Activated naive CD4-positive, alpha-beta T cell treated with anti-CD3 and anti-CD28 coated beads for 36 hours (primary cell): ENCODE measurements at regions not wholly inside any gene's neighbourhood (a gene's known extent, or its start where the extent isn't known, plus 50 kb on each side); places are given as distances from the start of the nearest gene placed in this dataset.
"Not testable (repeated sequence)": the region's sequence is repeated elsewhere in the genome, so short reads cannot be mapped to it uniquely, and the experiment has no call there.

Experiments
- CTCF ChIA-PET: fragments of 350-600 bp; sonication (Branson Sonifier 250); formaldehyde crosslinking; loops from one replicate; lab custom pipeline; 2021; ENCODE audit warnings: antibody characterized with exemption; lab: Charles Lee
- DNase-seq: peaks from one replicate; pipeline ENCODE4 v3.0.0-alpha.2; 2020
- H3K27ac Mint-ChIP-seq: one replicate; pipeline ENCODE4 v1.8.0; 2021; ENCODE audit warnings: mild to moderate bottlenecking, mixed read lengths
- H3K27me3 Mint-ChIP-seq: one replicate; pipeline ENCODE4 v1.8.0; 2021; ENCODE audit warnings: low read depth, mixed read lengths
- H3K36me3 Mint-ChIP-seq: one replicate; pipeline ENCODE4 v1.8.0; 2021; ENCODE audit warnings: low read depth, mixed read lengths
- H3K4me1 Mint-ChIP-seq: one replicate; pipeline ENCODE4 v1.8.0; 2021; ENCODE audit warnings: low read depth, mixed read lengths
- H3K4me3 Mint-ChIP-seq: one replicate; pipeline ENCODE4 v1.8.0; 2021; ENCODE audit warnings: mild to moderate bottlenecking, moderate library complexity, mixed read lengths
- H3K9me3 Mint-ChIP-seq: one replicate; pipeline ENCODE4 v1.8.0; 2021; ENCODE audit warnings: mixed read lengths
- intact Hi-C: fragments of 100-400 bp; cut with micrococcal nuclease; formaldehyde crosslinking; loops from one replicate; pipeline ENCODE4 v1.15.1; 2023

DNA sequence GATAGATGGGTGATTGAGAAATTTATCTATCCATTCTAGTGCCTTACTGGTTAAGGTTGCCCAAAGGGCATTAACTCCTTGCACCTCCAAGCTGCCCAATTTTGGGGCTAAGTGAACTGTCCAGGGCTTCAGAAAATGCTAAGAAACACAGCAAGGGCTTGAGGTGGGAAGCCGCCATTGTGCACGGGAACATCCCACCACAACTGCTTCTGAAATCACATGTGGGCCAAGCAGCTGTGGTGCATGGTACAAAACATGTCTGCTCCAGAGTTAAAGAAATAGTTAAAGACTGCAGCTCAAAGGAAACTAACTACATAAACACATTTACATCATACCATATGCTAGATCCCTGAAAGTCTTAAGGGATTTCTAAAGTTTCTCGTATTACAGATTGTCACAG, 144.3 kb upstream of the NDST3 start:
- Mint-ChIP-seq H3K4me1 (no peaks in the 10 kb centered on the region), H3K4me3 (no peak overlapping the region), H3K9me3 (no peaks in the 10 kb centered on the region), H3K27me3 (no peaks in the 10 kb centered on the region), H3K27ac (no peak overlapping the region), H3K36me3 (no peaks in the 10 kb centered on the region)
- no peak for DNase-seq
- intact Hi-C loops = no loop called here
- CTCF ChIA-PET = no interaction called here

- intact Hi-C loops = no loop called here
- Mint-ChIP-seq H3K4me1 (no peaks in the 10 kb centered on the region), H3K9me3 (no peaks in the 10 kb centered on the region), H3K4me3 (no peak overlapping the region), H3K27ac (no peak overlapping the region), H3K27me3 (no peaks in the 10 kb centered on the region), H3K36me3 (no peaks in the 10 kb centered on the region)
- CTCF ChIA-PET = no interaction called here
- DNase-seq = no peak
Observed at GRCh38 chr4:117893207-117893606, 141.1 kb upstream of the NDST3 start.

- H3K9me3 Mint-ChIP-seq = no peaks in the 10 kb centered on the region
- H3K27me3 Mint-ChIP-seq = no peaks in the 10 kb centered on the region
- no peak overlapping the region for H3K27ac Mint-ChIP-seq
- intact Hi-C loops = no loop called here
- H3K36me3 Mint-ChIP-seq = no peaks in the 10 kb centered on the region
- CTCF ChIA-PET = no interaction called here
- DNase-seq = no peak
- no peak overlapping the region for H3K4me3 Mint-ChIP-seq
- no peaks in the 10 kb centered on the region for H3K4me1 Mint-ChIP-seq
Observed at GRCh38 chr4:117898496-117898895, 135.8 kb upstream of the NDST3 start.

- Mint-ChIP-seq H3K9me3 (no peaks in the 10 kb centered on the region), H3K27me3 (no peaks in the 10 kb centered on the region), H3K36me3 (no peaks in the 10 kb centered on the region), H3K4me3 (no peak overlapping the region), H3K4me1 (no peaks in the 10 kb centered on the region), H3K27ac (no peak overlapping the region)
- no peak for DNase-seq
- intact Hi-C loops = no loop called here
- CTCF ChIA-PET = no interaction called here
Observed at GRCh38 chr4:117900832-117901231, 133.5 kb upstream of the NDST3 start.

GRCh38 chr4:117907646-117908045, 126.6 kb upstream of the NDST3 start:
- Mint-ChIP-seq H3K4me3 (no peak overlapping the region), H3K27me3 (no peaks in the 10 kb centered on the region), H3K4me1 (no peaks in the 10 kb centered on the region), H3K27ac (no peak overlapping the region), H3K9me3 (no peaks in the 10 kb centered on the region), H3K36me3 (no peaks in the 10 kb centered on the region)
- DNase-seq = no peak
- CTCF ChIA-PET = no interaction called here
- intact Hi-C loops = no loop called here

DNA sequence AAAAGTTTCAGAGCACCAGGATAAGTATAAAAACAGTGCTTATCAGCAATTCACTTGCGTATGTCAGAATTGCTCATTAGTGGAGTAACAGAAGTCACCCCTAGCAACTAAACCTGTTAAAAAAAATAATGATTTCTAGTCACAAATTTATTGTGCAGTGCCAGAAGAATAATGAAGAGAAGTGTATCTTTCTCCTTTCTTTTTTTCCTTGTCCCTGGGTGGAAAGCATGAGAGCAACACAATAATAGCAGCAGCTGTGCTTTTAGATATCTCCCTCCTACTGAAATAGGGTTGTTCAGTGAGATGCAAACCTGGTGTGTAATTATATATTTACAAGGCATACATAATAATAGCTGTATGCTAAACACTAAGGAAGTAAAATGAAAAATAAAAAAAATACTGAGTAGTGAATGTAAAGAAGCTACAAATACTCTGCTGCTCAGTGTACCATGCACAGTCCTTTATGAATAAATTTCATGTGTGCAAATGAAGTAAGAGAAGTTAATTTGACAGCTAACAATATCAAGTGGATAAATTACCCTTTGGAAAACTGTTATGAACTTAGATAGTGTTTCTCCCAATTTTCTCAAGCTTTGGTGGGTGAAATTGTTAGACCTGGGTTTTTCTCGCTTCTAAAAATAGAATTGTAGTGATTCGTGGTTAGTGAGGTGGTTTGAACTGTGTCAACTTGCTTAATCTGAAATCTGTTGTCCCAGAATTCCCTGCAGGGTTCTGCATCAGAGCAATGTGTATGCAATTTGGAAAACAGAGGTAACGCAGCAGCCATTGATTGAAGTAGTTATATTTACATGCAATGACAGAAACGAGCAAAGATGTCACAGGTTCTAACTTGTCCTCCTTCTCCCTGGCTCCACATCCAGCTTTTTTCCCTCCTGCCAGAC, 125.7 kb upstream of the NDST3 start:
- no peaks in the 10 kb centered on the region for H3K4me1 Mint-ChIP-seq
- CTCF ChIA-PET = no interaction called here
- intact Hi-C loops = no loop called here
- no peaks in the 10 kb centered on the region for H3K27me3 Mint-ChIP-seq
- no peaks in the 10 kb centered on the region for H3K36me3 Mint-ChIP-seq
- no peak for DNase-seq
- no peaks in the 10 kb centered on the region for H3K9me3 Mint-ChIP-seq
- H3K4me3 Mint-ChIP-seq = no peak overlapping the region
- no peak overlapping the region for H3K27ac Mint-ChIP-seq

GRCh38 chr4:117916728-117917127, 117.6 kb upstream of the NDST3 start:
- H3K27ac Mint-ChIP-seq = no peak overlapping the region
- CTCF ChIA-PET = no interaction called here
- no peak overlapping the region for H3K4me3 Mint-ChIP-seq
- no peaks in the 10 kb centered on the region for H3K36me3 Mint-ChIP-seq
- no peaks in the 10 kb centered on the region for H3K4me1 Mint-ChIP-seq
- no peaks in the 10 kb centered on the region for H3K9me3 Mint-ChIP-seq
- intact Hi-C loops = no loop called here
- DNase-seq = no peak
- H3K27me3 Mint-ChIP-seq = peaks cover under 1% of the 10 kb centered on the region

DNA sequence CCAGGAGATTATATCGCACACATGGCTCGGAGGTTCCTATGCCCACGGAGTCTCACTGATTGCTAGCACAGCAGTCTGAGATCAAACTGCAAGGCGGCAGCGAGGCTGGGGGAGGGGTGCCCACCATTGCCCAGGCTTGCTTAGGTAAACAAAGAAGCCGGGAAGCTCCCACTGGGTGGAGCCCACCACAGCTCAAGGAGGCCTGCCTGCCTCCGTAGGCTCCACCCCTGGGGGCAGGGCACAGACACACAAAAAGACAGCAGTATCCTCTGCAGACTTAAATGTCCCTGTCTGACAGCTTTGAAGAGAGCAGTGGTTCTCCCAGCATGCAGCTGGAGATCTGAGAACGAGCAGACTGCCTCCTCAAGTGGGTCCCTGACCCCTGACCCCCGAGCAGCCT, 112.0 kb upstream of the NDST3 start:
- H3K9me3 Mint-ChIP-seq = not testable (repeated sequence)

DNA sequence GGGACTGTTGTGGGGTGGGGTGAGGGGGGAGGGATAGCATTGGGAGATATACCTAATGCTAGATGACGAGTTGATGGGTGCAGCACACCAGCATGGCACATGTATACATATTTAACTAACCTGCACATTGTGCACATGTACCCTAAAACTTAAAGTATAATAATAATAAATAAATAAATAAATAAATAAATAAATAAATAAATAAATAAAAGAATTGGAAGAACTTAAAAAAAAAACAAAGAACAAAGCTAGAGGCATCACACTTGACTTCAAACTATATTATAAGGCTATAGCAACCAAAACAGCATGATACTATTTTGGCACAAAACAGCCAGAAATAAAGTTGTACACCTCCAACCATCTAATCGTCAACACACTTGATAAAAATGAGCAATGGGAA, 106.5 kb upstream of the NDST3 start:
- H3K36me3 Mint-ChIP-seq, H3K27ac Mint-ChIP-seq, DNase-seq, H3K27me3 Mint-ChIP-seq, CTCF ChIA-PET, intact Hi-C loops, H3K4me3 Mint-ChIP-seq, H3K4me1 Mint-ChIP-seq, H3K9me3 Mint-ChIP-seq: not testable (repeated sequence)

More for the DNA sequence above, 112.0 kb upstream of the NDST3 start:
- H3K27ac Mint-ChIP-seq, H3K4me3 Mint-ChIP-seq, H3K36me3 Mint-ChIP-seq, DNase-seq, CTCF ChIA-PET, intact Hi-C loops, H3K27me3 Mint-ChIP-seq, H3K4me1 Mint-ChIP-seq: not testable (repeated sequence)

- Mint-ChIP-seq H3K27ac (no peak overlapping the region), H3K36me3 (no peaks in the 10 kb centered on the region), H3K27me3 (no peaks in the 10 kb centered on the region), H3K4me1 (no peaks in the 10 kb centered on the region), H3K9me3 (peaks cover 3% of the 10 kb centered on the region), H3K4me3 (no peak overlapping the region)
- CTCF ChIA-PET = no interaction called here
- intact Hi-C loops = no loop called here
- DNase-seq = no peak
Observed at GRCh38 chr4:117941611-117942010, 92.7 kb upstream of the NDST3 start.

- CTCF ChIA-PET = no interaction called here
- intact Hi-C loops = no loop called here
- DNase-seq = no peak
- H3K9me3 Mint-ChIP-seq = peaks cover 2% of the 10 kb centered on the region
- H3K36me3 Mint-ChIP-seq = no peaks in the 10 kb centered on the region
- no peaks in the 10 kb centered on the region for H3K27me3 Mint-ChIP-seq
- no peaks in the 10 kb centered on the region for H3K4me1 Mint-ChIP-seq
- no peak overlapping the region for H3K27ac Mint-ChIP-seq
- no peak overlapping the region for H3K4me3 Mint-ChIP-seq
Observed at GRCh38 chr4:117949621-117950020, 84.7 kb upstream of the NDST3 start.

DNA sequence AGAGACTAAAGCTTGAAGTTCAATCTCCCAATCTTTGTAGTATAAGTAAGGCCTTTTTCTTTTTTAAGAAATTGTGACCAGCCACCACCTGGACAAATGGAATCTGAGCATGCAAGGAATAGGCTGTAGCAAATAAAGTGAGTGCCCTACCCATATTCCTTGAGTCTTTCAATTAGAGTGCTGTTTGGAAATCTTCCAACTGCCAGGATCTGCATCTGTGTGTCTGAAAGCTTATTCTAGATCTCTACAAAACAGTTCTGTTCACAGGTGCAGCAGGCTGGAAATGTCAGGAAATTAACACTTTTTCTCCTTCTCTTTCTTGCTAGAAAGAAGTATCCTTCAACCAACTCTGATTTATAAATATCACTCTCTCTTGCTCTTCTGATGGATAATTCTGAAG, 76.7 kb upstream of the NDST3 start:
- H3K4me1 Mint-ChIP-seq = no peaks in the 10 kb centered on the region

DNA sequence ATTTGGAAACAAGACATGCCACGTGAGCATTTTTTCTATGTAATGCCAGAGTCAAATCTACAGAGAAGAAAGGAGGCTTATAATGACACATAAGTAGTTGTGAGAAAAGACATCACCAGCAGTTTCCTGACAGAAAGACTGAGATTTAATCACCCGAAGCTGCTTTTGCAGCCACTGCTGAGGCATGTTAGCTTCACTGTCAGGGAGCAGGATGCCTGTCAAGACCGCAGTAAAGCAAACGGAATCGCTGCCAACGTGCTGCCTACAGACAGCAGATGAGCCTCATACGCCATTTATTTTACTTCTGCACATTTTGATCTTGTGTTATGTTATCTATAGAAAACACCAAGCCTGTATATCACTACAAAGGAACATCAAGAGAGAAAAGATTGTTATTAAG, 68.7 kb upstream of the NDST3 start:
- H3K27ac Mint-ChIP-seq = no peak overlapping the region
- H3K27me3 Mint-ChIP-seq = no peaks in the 10 kb centered on the region
- no peak overlapping the region for H3K4me3 Mint-ChIP-seq
- CTCF ChIA-PET = no interaction called here
- intact Hi-C loops = no loop called here
- no peaks in the 10 kb centered on the region for H3K36me3 Mint-ChIP-seq
- H3K9me3 Mint-ChIP-seq = no peaks in the 10 kb centered on the region
- H3K4me1 Mint-ChIP-seq = no peaks in the 10 kb centered on the region
- peak; percentile 10 for DNase-seq

More for the DNA sequence above, 76.7 kb upstream of the NDST3 start:
- peaks cover 2% of the 10 kb centered on the region for H3K9me3 Mint-ChIP-seq
- no peak overlapping the region for H3K27ac Mint-ChIP-seq
- no peaks in the 10 kb centered on the region for H3K36me3 Mint-ChIP-seq
- no peak for DNase-seq
- CTCF ChIA-PET = no interaction called here
- H3K4me3 Mint-ChIP-seq = no peak overlapping the region
- intact Hi-C loops = no loop called here
- H3K27me3 Mint-ChIP-seq = no peaks in the 10 kb centered on the region
